NB4 (cell line): ENCODE measurements at regions not wholly inside any gene's neighbourhood (a gene's known extent, or its start where the extent isn't known, plus 50 kb on each side); places are given as distances from the start of the nearest gene placed in this dataset.

Experiments used
- MYC ChIP-seq: IDR thresholded peaks from 2 replicates; pipeline ENCODE4 v1.6.1; 2011; ENCODE audit warnings: low read depth, low read length
- POLR2A ChIP-seq: IDR thresholded peaks from 2 replicates; pipeline ENCODE4 v1.6.1; 2011; ENCODE audit warnings: mild to moderate bottlenecking; ENCODE audit not compliant: insufficient read length; ENCODE audit errors: extremely low read depth
- TF ChIP-seq, protein P1 (sequence below): IDR thresholded peaks from one replicate; pipeline ENCODE4 v1.5.1; 2012; ENCODE audit warnings: low read depth, low read length

DNA sequence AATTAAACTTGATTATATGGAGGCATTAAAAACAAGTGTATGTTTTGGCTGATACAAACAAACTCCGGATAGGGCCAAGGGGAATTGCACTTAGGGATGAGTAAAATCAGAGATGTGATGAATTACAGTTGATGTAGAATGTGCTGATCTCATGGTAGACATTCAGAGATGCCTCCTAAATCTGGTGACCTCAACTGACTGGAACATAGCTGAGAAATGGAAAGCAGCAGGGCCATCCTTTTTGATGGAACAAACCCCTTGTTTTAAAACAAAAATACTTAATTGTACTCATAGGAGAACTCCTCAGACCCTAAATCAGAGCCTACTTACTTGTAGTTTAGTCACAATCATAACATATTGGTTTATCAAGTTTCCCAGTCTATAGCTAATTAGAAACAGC, 122.8 kb downstream of the C12orf75 start:
- TF ChIP-seq, protein P1, sequence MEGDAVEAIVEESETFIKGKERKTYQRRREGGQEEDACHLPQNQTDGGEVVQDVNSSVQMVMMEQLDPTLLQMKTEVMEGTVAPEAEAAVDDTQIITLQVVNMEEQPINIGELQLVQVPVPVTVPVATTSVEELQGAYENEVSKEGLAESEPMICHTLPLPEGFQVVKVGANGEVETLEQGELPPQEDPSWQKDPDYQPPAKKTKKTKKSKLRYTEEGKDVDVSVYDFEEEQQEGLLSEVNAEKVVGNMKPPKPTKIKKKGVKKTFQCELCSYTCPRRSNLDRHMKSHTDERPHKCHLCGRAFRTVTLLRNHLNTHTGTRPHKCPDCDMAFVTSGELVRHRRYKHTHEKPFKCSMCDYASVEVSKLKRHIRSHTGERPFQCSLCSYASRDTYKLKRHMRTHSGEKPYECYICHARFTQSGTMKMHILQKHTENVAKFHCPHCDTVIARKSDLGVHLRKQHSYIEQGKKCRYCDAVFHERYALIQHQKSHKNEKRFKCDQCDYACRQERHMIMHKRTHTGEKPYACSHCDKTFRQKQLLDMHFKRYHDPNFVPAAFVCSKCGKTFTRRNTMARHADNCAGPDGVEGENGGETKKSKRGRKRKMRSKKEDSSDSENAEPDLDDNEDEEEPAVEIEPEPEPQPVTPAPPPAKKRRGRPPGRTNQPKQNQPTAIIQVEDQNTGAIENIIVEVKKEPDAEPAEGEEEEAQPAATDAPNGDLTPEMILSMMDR = no peak
- TF ChIP-seq MYC = no peak
- no peak for TF ChIP-seq POLR2A
